Rectal smooth muscle tissue (tissue), 1 donor: ENCODE measurements at regions not wholly inside any gene's neighbourhood (a gene's known extent, or its start where the extent isn't known, plus 50 kb on each side); places are given as distances from the start of the nearest gene placed in this dataset.
"Not testable (repeated sequence)": the region's sequence is repeated elsewhere in the genome, so short reads cannot be mapped to it uniquely, and the experiment has no call there.

Experiments used
- H3K27ac ChIP-seq: one replicate; pipeline ENCODE4 v1.7.0; 2013; ENCODE audit warnings: low read depth, low read length, inconsistent platforms
- H3K27me3 ChIP-seq: one replicate; pipeline ENCODE4 v1.7.0; 2013; ENCODE audit warnings: low read length; ENCODE audit not compliant: control insufficient read depth, insufficient read depth
- H3K36me3 ChIP-seq: one replicate; pipeline ENCODE4 v1.7.0; 2013; ENCODE audit warnings: low read length; ENCODE audit not compliant: control insufficient read depth, insufficient read depth
- H3K4me1 ChIP-seq: one replicate; pipeline ENCODE4 v1.7.0; 2013; ENCODE audit warnings: low read length; ENCODE audit not compliant: control insufficient read depth, insufficient read depth
- H3K4me3 ChIP-seq: one replicate; pipeline ENCODE4 v1.7.0; 2013; ENCODE audit warnings: low read length
- H3K9ac ChIP-seq: one replicate; pipeline ENCODE4 v1.7.0; 2013; ENCODE audit warnings: low read length

DNA sequence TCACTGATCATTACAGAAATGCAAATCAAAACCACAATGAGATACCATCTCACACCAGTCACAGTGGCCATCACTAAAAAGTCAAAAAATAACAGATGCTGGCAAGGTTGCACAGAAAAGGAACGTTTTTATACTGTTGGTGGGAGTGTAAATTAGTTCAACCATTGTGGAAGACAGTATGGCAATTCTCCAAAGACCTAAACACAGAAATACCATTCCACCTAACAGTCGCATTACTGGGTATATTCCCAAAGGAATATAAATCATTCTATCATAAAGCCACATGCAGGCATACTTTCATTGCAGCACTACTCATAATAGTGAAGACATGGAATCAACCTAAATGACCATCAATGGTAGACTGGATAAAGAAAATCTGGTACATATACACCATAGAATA, 83.2 kb upstream of the ARID5B start:
- not testable (repeated sequence) for H3K36me3 ChIP-seq, H3K27me3 ChIP-seq, H3K27ac ChIP-seq, H3K9ac ChIP-seq, H3K4me3 ChIP-seq, H3K4me1 ChIP-seq

DNA sequence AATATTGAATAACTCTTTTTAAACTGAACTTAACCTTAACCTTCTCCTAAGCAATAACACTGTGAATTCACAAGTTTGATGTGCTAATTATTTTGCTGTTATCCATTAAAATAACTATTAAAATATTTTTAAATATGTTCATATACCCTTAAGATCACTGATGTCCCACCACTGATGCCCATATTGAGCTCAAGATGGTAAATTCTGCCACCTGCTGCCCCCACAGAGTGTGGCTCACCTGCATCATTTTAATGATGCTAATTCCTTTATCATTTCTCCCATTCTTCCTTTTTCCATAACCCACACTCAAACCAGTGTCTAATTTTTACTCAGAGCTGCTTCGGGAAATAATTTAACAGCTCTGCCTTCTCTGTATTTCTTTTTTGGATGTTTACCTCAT, 82.3 kb upstream of the ARID5B start:
- Histone ChIP-seq H3K4me3 (no peak overlapping the region), H3K27ac (no peak overlapping the region), H3K9ac (no peak overlapping the region), H3K36me3 (no peaks in the 10 kb centered on the region), H3K27me3 (no peaks in the 10 kb centered on the region), H3K4me1 (no peaks in the 10 kb centered on the region)

DNA sequence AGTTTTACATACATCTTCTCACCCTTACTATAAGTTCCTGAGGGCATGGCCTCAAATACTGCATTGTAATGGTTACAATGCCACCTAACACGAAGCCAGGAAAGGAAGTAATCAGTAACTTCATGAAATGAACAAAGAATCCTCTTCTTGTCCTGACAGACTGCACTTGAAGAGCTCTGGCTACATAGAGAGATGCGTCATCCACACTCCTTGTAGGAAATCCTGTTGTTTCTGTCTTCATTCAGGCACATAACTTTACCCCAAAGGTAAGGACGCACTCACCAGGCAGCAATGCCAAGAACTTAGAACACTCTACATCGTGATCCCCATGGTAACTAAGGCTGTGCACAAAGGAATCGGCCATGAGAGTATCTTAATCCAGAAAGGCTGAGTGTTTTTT, 80.3 kb upstream of the ARID5B start:
- no peak overlapping the region for H3K4me3 ChIP-seq
- H3K36me3 ChIP-seq: no peaks in the 10 kb centered on the region
- H3K9ac ChIP-seq: no peak overlapping the region
- H3K27me3 ChIP-seq: no peaks in the 10 kb centered on the region
- H3K4me1 ChIP-seq: no peaks in the 10 kb centered on the region
- H3K27ac ChIP-seq: no peak overlapping the region

DNA sequence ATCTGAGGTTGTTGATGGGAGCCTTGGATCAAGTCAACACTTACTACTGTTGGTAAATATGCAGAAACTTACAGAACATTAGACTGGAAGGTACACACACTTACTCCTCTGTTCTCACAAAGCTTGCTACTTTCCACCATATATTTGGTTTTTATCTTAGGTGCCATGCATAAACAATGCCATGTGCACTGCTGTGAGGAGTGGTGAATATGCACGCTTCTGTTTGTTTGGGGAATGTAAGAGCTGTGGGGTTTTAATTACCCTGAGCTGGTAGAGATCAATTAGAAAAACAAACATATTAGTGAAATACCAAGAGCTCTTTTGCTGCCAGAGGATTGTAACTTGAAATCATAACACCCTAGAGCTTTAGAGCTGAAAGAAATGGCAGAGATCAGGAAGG, 79.8 kb upstream of the ARID5B start:
- no peak overlapping the region for H3K27ac ChIP-seq
- H3K36me3 ChIP-seq: no peaks in the 10 kb centered on the region
- H3K4me3 ChIP-seq: no peak overlapping the region
- H3K9ac ChIP-seq: no peak overlapping the region
- H3K4me1 ChIP-seq: no peaks in the 10 kb centered on the region
- no peaks in the 10 kb centered on the region for H3K27me3 ChIP-seq

DNA sequence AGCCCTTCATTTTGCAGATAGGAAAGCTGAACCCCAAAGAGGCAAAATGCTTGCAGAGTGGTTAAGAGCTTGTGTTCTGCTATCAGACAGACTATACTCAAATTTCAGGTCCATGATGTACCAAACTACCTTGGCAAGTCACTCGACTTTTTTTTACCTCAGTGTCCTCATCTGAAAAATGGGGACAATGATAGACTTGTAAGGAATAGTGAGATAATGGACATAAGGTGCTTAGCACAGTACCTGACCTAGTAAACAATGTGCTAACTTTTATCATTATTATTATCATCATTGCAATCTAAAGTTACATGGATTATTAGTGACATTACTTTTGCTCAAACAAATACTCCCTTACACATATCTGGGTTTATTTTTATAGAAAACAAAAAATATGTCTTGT, 79.4 kb upstream of the ARID5B start:
- Histone ChIP-seq H3K36me3 (no peaks in the 10 kb centered on the region), H3K27me3 (no peaks in the 10 kb centered on the region), H3K9ac (no peak overlapping the region), H3K4me1 (no peaks in the 10 kb centered on the region), H3K27ac (no peak overlapping the region), H3K4me3 (no peak overlapping the region)

DNA sequence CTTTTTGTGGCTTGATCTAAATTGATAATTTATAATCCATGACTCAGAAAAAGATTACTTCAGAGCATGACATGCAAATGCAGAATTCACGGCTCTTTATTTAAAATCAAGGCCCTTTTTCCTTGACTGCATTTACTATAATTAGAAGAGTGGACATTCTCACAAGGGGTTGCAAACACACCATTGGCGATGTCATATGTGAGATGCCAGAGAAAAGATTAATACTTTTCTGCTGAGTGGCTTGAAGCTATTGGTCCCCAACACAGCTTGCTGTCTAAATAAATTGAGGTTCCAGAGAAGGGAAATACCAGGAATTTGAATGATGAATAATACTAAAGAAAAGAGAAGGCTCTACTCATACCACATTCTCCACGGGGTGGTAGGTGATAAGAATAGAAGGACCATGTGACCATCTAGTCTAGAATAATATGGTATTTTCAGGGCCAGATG, 78.7 kb upstream of the ARID5B start:
- Histone ChIP-seq H3K4me3 (no peak overlapping the region), H3K27me3 (no peaks in the 10 kb centered on the region), H3K9ac (no peak overlapping the region), H3K36me3 (no peaks in the 10 kb centered on the region), H3K4me1 (no peaks in the 10 kb centered on the region), H3K27ac (no peak overlapping the region)

DNA sequence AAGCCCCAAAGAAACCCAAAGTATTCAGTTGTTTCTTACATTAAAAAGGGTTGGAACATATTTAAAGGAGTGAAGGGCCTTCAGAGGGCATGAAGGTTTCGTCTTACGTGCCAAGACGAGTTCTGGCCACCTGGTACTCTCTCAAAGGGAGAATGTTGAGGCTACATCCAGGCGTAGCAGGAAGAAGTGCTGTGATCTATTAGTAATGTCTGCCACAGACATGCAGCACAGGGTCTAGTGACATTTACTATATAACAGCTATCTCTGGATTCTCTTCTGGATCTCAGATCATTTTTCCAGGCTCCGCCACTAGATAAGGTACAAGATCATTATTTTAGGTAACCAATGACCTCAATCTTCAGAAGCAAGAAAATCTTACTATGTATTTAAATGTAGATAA, 76.5 kb upstream of the ARID5B start:
- Histone ChIP-seq H3K27ac (no peak overlapping the region), H3K9ac (no peak overlapping the region), H3K27me3 (no peaks in the 10 kb centered on the region), H3K4me1 (no peaks in the 10 kb centered on the region), H3K36me3 (no peaks in the 10 kb centered on the region), H3K4me3 (no peak overlapping the region)

DNA sequence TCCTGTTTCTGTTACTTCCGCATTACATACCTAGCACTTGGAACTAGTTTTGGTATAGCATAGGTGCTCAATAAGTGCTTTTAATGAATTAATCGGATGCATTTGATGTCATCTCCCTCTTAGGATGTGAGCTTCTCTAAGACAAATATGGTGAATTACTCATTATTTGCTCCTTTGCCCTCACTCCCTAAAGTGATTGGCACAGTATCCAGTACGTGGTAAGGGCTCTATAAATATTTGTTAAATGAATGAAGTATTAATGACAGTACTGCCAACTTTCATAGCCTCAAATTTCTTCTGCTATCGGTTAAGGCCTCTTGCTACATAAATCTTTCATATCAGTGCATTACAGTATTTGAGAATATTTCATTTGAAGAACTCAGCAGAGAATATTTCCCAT, 75.9 kb upstream of the ARID5B start:
- H3K27ac ChIP-seq: no peak overlapping the region
- H3K4me1 ChIP-seq: no peaks in the 10 kb centered on the region
- H3K9ac ChIP-seq: no peak overlapping the region
- no peak overlapping the region for H3K4me3 ChIP-seq
- no peaks in the 10 kb centered on the region for H3K36me3 ChIP-seq
- no peaks in the 10 kb centered on the region for H3K27me3 ChIP-seq

DNA sequence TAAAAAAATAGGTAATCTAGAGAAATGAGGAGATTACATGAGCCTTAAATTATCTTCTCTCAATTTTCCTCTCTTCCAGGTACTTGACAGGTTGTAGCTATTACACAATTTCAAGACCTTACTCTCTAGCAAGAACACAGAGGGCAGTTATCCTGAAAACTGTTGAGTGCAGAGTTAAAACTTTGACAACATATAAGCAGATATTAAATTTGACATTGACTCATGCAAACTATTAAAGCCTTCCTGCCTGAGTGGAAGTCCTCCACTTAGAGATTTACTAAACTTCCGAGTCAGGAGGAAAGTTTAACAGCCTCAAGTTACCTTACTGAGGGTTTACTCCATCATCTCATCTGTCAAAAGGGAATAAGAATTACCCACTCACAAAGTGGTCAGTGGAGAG, 73.5 kb upstream of the ARID5B start:
- no peak overlapping the region for H3K27ac ChIP-seq
- H3K27me3 ChIP-seq: no peaks in the 10 kb centered on the region
- no peak overlapping the region for H3K4me3 ChIP-seq
- no peaks in the 10 kb centered on the region for H3K36me3 ChIP-seq
- H3K4me1 ChIP-seq: no peaks in the 10 kb centered on the region
- no peak overlapping the region for H3K9ac ChIP-seq

DNA sequence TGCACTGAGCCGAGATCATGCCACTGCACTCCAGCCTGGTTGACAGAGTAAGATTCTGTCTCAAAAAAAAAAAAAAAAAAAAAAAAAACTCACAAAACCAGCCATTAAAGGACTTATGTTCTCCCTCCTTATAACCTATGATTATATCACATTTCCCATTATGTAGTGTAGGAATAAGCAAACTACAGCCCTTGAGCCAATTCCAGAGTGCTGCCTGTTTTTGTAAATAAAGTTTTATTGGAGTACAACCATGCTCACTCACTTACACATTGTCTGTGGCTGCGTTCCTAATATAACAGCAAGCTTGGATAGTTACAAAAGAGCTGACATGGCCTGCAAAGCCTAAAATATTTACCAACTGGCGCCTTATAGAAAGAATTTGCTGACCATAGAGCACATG, 72.7 kb upstream of the ARID5B start:
- Histone ChIP-seq H3K4me1 (no peaks in the 10 kb centered on the region), H3K36me3 (no peaks in the 10 kb centered on the region), H3K4me3 (no peak overlapping the region), H3K9ac (no peak overlapping the region), H3K27me3 (no peaks in the 10 kb centered on the region), H3K27ac (no peak overlapping the region)

DNA sequence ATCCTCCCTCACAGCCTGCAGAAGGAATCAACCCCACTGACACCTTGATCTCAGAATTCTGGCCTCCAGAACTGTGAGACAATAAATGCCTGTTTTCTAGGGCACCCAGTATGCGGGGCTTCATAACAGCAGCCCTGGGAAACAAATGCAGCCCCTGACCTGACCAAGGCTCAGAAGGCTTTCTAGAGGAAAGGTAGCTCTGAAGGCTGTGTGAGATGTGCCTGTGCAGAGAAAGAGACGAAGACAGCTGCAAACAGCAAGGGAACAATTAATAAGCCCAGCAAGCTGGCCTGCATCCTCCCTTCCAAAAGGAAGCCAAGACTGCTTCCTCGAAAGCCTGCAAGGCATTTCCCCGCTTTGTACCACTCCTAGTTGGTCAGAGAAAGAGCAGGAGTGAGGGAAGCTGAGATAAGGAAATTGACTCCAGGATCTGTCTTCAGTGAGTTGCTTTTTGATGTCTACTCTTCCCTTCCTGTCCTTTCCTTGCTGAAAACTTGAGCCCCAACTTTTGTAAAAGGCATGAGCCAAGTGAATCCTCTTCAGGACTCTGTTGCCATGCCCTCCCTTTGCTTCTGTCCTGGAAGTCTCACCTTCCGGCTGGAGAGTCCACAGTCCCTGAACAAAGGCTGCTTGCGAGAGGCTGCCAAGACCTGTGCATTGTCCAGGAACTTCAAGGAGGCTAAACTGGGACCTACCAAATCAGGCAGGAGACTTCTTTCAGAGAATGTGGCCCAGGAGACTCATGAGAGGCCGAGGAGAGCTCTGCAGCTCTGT, 71.2 kb upstream of the ARID5B start:
- Histone ChIP-seq H3K36me3 (no peaks in the 10 kb centered on the region), H3K27me3 (no peaks in the 10 kb centered on the region), H3K4me3 (no peak overlapping the region), H3K4me1 (no peaks in the 10 kb centered on the region), H3K27ac (no peak overlapping the region), H3K9ac (no peak overlapping the region)

DNA sequence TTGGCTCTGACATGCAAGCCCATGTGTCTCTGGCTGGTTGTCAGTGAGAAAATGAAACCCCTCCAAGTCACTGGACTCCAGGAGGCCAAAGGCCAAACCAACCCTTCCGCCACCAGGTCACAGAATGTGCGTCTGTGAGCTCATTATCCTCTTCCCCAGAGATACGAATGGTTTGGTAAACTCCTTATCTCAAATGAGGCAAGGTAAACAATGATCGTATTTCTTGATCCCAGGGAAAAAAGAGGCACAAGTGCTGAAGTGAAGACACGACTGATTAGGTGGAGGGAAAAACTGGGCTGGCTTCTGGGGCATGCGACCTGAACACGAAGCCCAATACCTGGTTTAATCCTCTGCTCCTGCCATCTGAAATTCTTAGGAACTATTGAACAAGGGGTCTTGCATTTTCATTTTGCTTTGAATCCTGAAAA, 70.6 kb upstream of the ARID5B start:
- H3K36me3 ChIP-seq: no peaks in the 10 kb centered on the region
- H3K4me3 ChIP-seq: no peak overlapping the region
- H3K27me3 ChIP-seq: no peaks in the 10 kb centered on the region
- no peak overlapping the region for H3K27ac ChIP-seq
- no peak overlapping the region for H3K9ac ChIP-seq
- peaks cover 1% of the 10 kb centered on the region for H3K4me1 ChIP-seq

DNA sequence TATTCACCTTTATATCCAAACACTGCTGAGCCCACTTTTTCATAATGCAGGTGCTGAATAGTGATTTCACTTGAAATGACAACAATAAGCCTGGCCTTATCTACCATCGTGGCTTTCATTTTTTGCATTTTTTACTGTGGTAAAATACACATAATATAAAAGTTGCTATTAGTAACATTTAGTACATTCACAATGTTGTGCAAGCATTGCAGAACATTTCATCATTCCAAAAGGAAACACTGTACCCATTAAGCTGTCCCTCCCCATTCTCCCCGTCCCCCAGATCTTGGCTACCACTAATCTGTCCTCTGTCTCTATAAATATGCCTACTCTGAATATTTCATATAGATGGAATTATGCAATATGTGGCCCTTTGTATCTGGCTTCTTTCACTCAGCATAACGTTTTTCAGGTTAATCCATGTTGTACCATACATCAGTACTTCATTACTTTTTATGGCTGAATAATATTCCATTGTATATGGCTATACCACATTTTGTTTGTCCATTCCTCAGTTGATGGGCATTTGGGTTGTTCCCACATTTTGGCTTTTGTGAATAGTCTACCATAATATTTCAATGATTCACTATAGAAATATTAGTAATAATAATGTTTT, 68.5 kb upstream of the ARID5B start:
- Histone ChIP-seq H3K9ac (no peak overlapping the region), H3K27ac (no peak overlapping the region), H3K36me3 (no peaks in the 10 kb centered on the region), H3K4me3 (no peak overlapping the region), H3K4me1 (peaks cover 8% of the 10 kb centered on the region), H3K27me3 (no peaks in the 10 kb centered on the region)
